ENCODE measurements at regions not wholly inside any gene's neighbourhood (a gene's known extent, or its start where the extent isn't known, plus 50 kb on each side); places are given as distances from the start of the nearest gene placed in this dataset.

DNA sequence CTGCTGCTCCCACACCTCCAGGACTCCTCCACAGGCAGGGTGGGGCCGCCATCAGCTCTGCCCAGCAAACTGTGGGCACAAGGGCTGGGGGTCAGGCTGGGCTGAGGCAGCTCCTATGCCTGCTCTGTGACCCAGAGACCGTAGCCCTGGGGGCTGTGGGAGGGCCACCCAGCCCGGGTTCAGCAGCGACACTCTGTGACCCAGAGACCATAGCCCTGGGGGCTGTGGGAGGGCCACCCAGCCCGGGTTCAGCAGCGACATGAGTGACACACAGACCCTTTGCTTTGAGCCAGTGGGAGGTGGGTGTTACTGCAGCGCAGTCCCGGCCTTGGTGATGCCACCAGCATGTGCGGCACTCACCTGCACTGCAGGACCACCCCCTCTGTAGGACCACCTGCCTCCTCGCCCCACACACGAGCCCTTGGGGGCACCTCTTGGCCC lies 118.9 kb upstream of the LPCAT1 start:
- TF ChIP-seq, protein P1, sequence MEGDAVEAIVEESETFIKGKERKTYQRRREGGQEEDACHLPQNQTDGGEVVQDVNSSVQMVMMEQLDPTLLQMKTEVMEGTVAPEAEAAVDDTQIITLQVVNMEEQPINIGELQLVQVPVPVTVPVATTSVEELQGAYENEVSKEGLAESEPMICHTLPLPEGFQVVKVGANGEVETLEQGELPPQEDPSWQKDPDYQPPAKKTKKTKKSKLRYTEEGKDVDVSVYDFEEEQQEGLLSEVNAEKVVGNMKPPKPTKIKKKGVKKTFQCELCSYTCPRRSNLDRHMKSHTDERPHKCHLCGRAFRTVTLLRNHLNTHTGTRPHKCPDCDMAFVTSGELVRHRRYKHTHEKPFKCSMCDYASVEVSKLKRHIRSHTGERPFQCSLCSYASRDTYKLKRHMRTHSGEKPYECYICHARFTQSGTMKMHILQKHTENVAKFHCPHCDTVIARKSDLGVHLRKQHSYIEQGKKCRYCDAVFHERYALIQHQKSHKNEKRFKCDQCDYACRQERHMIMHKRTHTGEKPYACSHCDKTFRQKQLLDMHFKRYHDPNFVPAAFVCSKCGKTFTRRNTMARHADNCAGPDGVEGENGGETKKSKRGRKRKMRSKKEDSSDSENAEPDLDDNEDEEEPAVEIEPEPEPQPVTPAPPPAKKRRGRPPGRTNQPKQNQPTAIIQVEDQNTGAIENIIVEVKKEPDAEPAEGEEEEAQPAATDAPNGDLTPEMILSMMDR (IDR thresholded peaks at IDR 0.05), result no peak
- TF ChIP-seq EP300 (IDR thresholded peaks at IDR 0.05; ENCODE audit: borderline replicate concordance in 1 of 2, low read depth in 1 of 2, low read length in 1 of 2), result no peak
- no peak for TF ChIP-seq MXI1 (IDR thresholded peaks at IDR 0.05; ENCODE audit: low read depth, low read length)
- no peak for TF ChIP-seq FOXM1 (IDR thresholded peaks at IDR 0.05; ENCODE audit: low read depth)
- TF ChIP-seq YY1 (IDR thresholded peaks at IDR 0.05; ENCODE audit: low read depth), result no peak
- TF ChIP-seq ELF1 (IDR thresholded peaks at IDR 0.05), result no peak
- TF ChIP-seq TAF1 (IDR thresholded peaks at IDR 0.05; ENCODE audit: borderline replicate concordance, low read depth, low read length), result no peak
- TF ChIP-seq RFX5 (IDR thresholded peaks at IDR 0.05; ENCODE audit: low read length), result no peak
- TF ChIP-seq, protein P2, sequence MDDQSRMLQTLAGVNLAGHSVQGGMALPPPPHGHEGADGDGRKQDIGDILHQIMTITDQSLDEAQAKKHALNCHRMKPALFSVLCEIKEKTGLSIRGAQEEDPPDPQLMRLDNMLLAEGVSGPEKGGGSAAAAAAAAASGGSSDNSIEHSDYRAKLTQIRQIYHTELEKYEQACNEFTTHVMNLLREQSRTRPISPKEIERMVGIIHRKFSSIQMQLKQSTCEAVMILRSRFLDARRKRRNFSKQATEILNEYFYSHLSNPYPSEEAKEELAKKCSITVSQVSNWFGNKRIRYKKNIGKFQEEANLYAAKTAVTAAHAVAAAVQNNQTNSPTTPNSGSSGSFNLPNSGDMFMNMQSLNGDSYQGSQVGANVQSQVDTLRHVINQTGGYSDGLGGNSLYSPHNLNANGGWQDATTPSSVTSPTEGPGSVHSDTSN (IDR thresholded peaks at IDR 0.05), result no peak
- TF ChIP-seq, protein P3, sequence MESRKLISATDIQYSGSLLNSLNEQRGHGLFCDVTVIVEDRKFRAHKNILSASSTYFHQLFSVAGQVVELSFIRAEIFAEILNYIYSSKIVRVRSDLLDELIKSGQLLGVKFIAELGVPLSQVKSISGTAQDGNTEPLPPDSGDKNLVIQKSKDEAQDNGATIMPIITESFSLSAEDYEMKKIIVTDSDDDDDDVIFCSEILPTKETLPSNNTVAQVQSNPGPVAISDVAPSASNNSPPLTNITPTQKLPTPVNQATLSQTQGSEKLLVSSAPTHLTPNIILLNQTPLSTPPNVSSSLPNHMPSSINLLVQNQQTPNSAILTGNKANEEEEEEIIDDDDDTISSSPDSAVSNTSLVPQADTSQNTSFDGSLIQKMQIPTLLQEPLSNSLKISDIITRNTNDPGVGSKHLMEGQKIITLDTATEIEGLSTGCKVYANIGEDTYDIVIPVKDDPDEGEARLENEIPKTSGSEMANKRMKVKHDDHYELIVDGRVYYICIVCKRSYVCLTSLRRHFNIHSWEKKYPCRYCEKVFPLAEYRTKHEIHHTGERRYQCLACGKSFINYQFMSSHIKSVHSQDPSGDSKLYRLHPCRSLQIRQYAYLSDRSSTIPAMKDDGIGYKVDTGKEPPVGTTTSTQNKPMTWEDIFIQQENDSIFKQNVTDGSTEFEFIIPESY (IDR thresholded peaks at IDR 0.05; ENCODE audit: borderline replicate concordance, low read depth), result no peak
- TF ChIP-seq POLR2AphosphoS5 (IDR thresholded peaks at IDR 0.05; ENCODE audit: low read depth, low read length), result no peak
- TF ChIP-seq, protein P4, sequence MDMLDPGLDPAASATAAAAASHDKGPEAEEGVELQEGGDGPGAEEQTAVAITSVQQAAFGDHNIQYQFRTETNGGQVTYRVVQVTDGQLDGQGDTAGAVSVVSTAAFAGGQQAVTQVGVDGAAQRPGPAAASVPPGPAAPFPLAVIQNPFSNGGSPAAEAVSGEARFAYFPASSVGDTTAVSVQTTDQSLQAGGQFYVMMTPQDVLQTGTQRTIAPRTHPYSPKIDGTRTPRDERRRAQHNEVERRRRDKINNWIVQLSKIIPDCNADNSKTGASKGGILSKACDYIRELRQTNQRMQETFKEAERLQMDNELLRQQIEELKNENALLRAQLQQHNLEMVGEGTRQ (IDR thresholded peaks at IDR 0.05; ENCODE audit: borderline replicate concordance, low read depth, low read length), result no peak
- TF ChIP-seq, protein P5, sequence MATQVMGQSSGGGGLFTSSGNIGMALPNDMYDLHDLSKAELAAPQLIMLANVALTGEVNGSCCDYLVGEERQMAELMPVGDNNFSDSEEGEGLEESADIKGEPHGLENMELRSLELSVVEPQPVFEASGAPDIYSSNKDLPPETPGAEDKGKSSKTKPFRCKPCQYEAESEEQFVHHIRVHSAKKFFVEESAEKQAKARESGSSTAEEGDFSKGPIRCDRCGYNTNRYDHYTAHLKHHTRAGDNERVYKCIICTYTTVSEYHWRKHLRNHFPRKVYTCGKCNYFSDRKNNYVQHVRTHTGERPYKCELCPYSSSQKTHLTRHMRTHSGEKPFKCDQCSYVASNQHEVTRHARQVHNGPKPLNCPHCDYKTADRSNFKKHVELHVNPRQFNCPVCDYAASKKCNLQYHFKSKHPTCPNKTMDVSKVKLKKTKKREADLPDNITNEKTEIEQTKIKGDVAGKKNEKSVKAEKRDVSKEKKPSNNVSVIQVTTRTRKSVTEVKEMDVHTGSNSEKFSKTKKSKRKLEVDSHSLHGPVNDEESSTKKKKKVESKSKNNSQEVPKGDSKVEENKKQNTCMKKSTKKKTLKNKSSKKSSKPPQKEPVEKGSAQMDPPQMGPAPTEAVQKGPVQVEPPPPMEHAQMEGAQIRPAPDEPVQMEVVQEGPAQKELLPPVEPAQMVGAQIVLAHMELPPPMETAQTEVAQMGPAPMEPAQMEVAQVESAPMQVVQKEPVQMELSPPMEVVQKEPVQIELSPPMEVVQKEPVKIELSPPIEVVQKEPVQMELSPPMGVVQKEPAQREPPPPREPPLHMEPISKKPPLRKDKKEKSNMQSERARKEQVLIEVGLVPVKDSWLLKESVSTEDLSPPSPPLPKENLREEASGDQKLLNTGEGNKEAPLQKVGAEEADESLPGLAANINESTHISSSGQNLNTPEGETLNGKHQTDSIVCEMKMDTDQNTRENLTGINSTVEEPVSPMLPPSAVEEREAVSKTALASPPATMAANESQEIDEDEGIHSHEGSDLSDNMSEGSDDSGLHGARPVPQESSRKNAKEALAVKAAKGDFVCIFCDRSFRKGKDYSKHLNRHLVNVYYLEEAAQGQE (IDR thresholded peaks at IDR 0.05; ENCODE audit: low read depth, low read length), result no peak
